HL-60 (cell line): ENCODE measurements at regions not wholly inside any gene's neighbourhood (a gene's known extent, or its start where the extent isn't known, plus 50 kb on each side); places are given as distances from the start of the nearest gene placed in this dataset.

Experiments
- DNase-seq, 2 experiments: peaks; one replicate each; pipeline ENCODE4 v3.0.0-alpha.2; 2010 to 2020; ENCODE audit warnings: low read depth in 1 of 2, low spot score in 1 of 2
- H3K27ac ChIP-seq: fragments of 250-450 bp; sonication (Bioruptor Pico); replicated peaks from 2 replicates; pipeline ENCODE4 v1.5.1; 2020; ENCODE audit warnings: mild to moderate bottlenecking, moderate library complexity
- H3K27me3 ChIP-seq: fragments of 250-450 bp; sonication (Bioruptor Pico); 2 replicates; pipeline ENCODE4 v1.5.1; 2021; ENCODE audit warnings: mild to moderate bottlenecking, moderate library complexity; ENCODE audit not compliant: insufficient read depth, poor library complexity, severe bottlenecking
- H3K4me3 ChIP-seq: replicated peaks from 2 replicates; pipeline ENCODE4 v1.5.1; 2011; ENCODE audit warnings: mild to moderate bottlenecking, control low read depth, low read length; ENCODE audit not compliant: insufficient read depth
- GABPA ChIP-seq: IDR thresholded peaks from 2 replicates; pipeline ENCODE4 v1.6.1; 2012; ENCODE audit warnings: low read depth
- POLR2AphosphoS5 ChIP-seq: IDR thresholded peaks from 2 replicates; pipeline ENCODE4 v1.6.1; 2012; ENCODE audit warnings: low read depth
- REST ChIP-seq: IDR thresholded peaks from 2 replicates; pipeline ENCODE4 v1.6.1; 2012; ENCODE audit warnings: low read depth; ENCODE audit not compliant: insufficient replicate concordance
- SPI1 ChIP-seq: IDR thresholded peaks from 2 replicates; pipeline ENCODE4 v1.6.1; 2012; ENCODE audit warnings: low read depth, mild to moderate bottlenecking, borderline replicate concordance
- TF ChIP-seq, protein P1 (sequence below): IDR thresholded peaks from one replicate; pipeline ENCODE4 v1.5.1; 2011; ENCODE audit warnings: low read length, control low read depth, inconsistent platforms; ENCODE audit not compliant: insufficient read depth

DNA sequence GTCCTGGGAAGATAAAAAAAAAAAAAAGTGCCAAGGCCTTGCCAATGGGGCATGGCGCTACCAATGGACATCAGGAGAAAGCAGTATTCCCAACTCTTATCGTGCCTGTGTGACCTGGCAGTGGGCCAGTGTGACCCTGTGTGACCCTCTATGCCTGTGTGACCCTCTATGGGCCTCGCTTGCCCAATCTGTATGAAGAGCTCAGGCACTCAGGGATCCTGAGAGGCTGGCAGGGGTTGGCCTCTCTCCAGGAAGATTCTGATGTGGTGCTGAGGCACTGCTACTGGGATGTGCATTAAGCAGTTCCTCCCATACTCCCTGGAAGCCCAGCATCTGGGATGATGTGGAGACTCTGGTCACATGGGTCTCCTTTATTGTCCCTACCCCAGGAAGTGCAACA is 179.2 kb downstream of the MACROH2A1 start:
- TF ChIP-seq, protein P1, sequence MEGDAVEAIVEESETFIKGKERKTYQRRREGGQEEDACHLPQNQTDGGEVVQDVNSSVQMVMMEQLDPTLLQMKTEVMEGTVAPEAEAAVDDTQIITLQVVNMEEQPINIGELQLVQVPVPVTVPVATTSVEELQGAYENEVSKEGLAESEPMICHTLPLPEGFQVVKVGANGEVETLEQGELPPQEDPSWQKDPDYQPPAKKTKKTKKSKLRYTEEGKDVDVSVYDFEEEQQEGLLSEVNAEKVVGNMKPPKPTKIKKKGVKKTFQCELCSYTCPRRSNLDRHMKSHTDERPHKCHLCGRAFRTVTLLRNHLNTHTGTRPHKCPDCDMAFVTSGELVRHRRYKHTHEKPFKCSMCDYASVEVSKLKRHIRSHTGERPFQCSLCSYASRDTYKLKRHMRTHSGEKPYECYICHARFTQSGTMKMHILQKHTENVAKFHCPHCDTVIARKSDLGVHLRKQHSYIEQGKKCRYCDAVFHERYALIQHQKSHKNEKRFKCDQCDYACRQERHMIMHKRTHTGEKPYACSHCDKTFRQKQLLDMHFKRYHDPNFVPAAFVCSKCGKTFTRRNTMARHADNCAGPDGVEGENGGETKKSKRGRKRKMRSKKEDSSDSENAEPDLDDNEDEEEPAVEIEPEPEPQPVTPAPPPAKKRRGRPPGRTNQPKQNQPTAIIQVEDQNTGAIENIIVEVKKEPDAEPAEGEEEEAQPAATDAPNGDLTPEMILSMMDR, result no peak
- no peak for TF ChIP-seq GABPA
- TF ChIP-seq POLR2AphosphoS5, result no peak
- no peak for TF ChIP-seq SPI1
- TF ChIP-seq REST, result no peak
- no peak for DNase-seq
- Histone ChIP-seq H3K4me3 (no peak overlapping the region), H3K27me3 (no peaks in the 10 kb centered on the region), H3K27ac (no peak overlapping the region)

GRCh38 chr5:135218790-135219568 is 180.1 kb downstream of the MACROH2A1 start:
- DNase-seq, result no peak
- Histone ChIP-seq H3K4me3 (no peak overlapping the region), H3K27ac (no peak overlapping the region), H3K27me3 (no peaks in the 10 kb centered on the region)
- TF ChIP-seq GABPA (no peak), SPI1 (no peak), POLR2AphosphoS5 (no peak), REST (no peak)
- TF ChIP-seq, protein P1, result no peak

DNA sequence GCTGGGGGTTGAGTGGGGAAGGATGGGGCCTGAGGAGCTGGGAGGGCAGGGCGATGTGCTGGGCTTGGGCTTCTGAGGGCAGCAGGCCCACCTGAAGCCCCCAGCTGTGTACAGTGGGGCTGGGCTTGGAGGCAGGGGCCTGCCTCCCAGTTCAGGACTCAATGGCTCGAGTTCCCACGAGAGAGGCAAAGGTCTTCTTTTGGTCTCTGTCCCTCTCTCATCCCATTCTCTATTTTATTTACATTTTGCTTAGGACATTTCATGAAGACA is 180.6 kb downstream of the MACROH2A1 start:
- H3K27me3 ChIP-seq, result no peaks in the 10 kb centered on the region
- no peak overlapping the region for H3K4me3 ChIP-seq
- TF ChIP-seq POLR2AphosphoS5 (no peak), REST (no peak), GABPA (no peak), SPI1 (no peak)
- TF ChIP-seq, protein P1, result no peak
- H3K27ac ChIP-seq, result no peak overlapping the region
- DNase-seq, result no peak
